Liver (tissue), 8 donors: ENCODE measurements at regions not wholly inside any gene's neighbourhood (a gene's known extent, or its start where the extent isn't known, plus 50 kb on each side); places are given as distances from the start of the nearest gene placed in this dataset.

ENCODE experiments used
- DNase-seq: peaks from one replicate; pipeline ENCODE4 v3.0.0-alpha.2; 2017; ENCODE audit warnings: low spot score
- H3K27ac ChIP-seq, 2 donors: one replicate each; pipeline ENCODE4 v1.7.0; 2013; ENCODE audit warnings: inconsistent platforms in 2 of 2, low read length in 2 of 2, control low read depth in 1 of 2, low read depth in 1 of 2, mild to moderate bottlenecking in 1 of 2
- H3K27me3 ChIP-seq, 4 donors: one replicate each; pipeline versions ENCODE4 v1.6.1 to v1.7.0; 2013; ENCODE audit warnings: low read length in 3 of 4, inconsistent platforms in 1 of 4, mild to moderate bottlenecking in 1 of 4, moderate library complexity in 1 of 4; ENCODE audit not compliant: control insufficient read depth in 4 of 4, insufficient read depth in 4 of 4
- H3K36me3 ChIP-seq, 4 donors: one replicate each; pipeline versions ENCODE4 v1.6.1 to v1.7.0; 2013; ENCODE audit warnings: low read length in 3 of 4, mild to moderate bottlenecking in 3 of 4, low read depth in 1 of 4, moderate library complexity in 1 of 4; ENCODE audit not compliant: control insufficient read depth in 4 of 4, insufficient read depth in 3 of 4
- H3K4me1 ChIP-seq, 4 donors: one replicate each; pipeline versions ENCODE4 v1.6.1 to v1.7.0; 2013; ENCODE audit warnings: low read length in 3 of 4, mild to moderate bottlenecking in 3 of 4, moderate library complexity in 1 of 4; ENCODE audit not compliant: control insufficient read depth in 4 of 4, insufficient read depth in 4 of 4
- H3K4me3 ChIP-seq, 3 donors: one replicate each; pipeline versions ENCODE4 v1.6.1 to v1.7.0; 2013; ENCODE audit warnings: low read length in 3 of 3, control low read depth in 1 of 3, low read depth in 1 of 3, mild to moderate bottlenecking in 1 of 3
- H3K9ac ChIP-seq, 2 donors: one replicate each; pipeline ENCODE4 v1.7.0; 2013; ENCODE audit warnings: low read length in 2 of 2, mild to moderate bottlenecking in 2 of 2, moderate library complexity in 2 of 2, control low read depth in 1 of 2, low read depth in 1 of 2
- H3K9me3 ChIP-seq, 4 donors: one replicate each; pipeline versions ENCODE4 v1.6.1 to v1.7.0; 2013; ENCODE audit warnings: low read length in 3 of 4; ENCODE audit not compliant: control insufficient read depth in 4 of 4
- CTCF ChIP-seq: fragments of 150-350 bp; IDR thresholded peaks from 2 replicates; pipeline ENCODE4 v1.5.1; 2017; ENCODE audit warnings: improper control_type of control experiment, low read depth, low read length; ENCODE audit not compliant: missing input control
- FOXA1 ChIP-seq: IDR thresholded peaks from 2 replicates; pipeline ENCODE4 v1.6.1; 2016; ENCODE audit warnings: antibody characterized with exemption
- FOXA2 ChIP-seq: IDR thresholded peaks from 2 replicates; pipeline ENCODE4 v1.6.1; 2016; ENCODE audit warnings: antibody characterized with exemption
- GABPA ChIP-seq, 2 donors: IDR thresholded peaks in 1 of 2; conservative IDR thresholded peaks in 1 of 2; 2 replicates each; pipeline ENCODE4 v1.6.1; 2016; ENCODE audit warnings: antibody characterized with exemption in 2 of 2, mild to moderate bottlenecking in 1 of 2, moderate library complexity in 1 of 2
- HNF4A ChIP-seq, 2 donors: conservative IDR thresholded peaks; 2 replicates each; pipeline ENCODE4 v1.6.1; 2016; ENCODE audit warnings: antibody characterized with exemption in 2 of 2, mild to moderate bottlenecking in 2 of 2
- HNF4G ChIP-seq: IDR thresholded peaks from 2 replicates; pipeline ENCODE4 v1.6.1; 2016; ENCODE audit warnings: antibody characterized with exemption
- NR2F2 ChIP-seq: IDR thresholded peaks from 2 replicates; pipeline ENCODE4 v1.6.1; 2016; ENCODE audit warnings: antibody characterized with exemption
- RAD21 ChIP-seq, 2 donors: IDR thresholded peaks; 2 replicates each; pipeline ENCODE4 v1.6.1; 2016; ENCODE audit warnings: antibody characterized with exemption in 2 of 2, mild to moderate bottlenecking in 2 of 2
- RXRA ChIP-seq, 2 donors: IDR thresholded peaks; 2 replicates each; pipeline ENCODE4 v1.6.1; 2017 to 2018; ENCODE audit warnings: antibody characterized with exemption in 2 of 2, mild to moderate bottlenecking in 1 of 2
- SP1 ChIP-seq: IDR thresholded peaks from 2 replicates; pipeline ENCODE4 v1.6.1; 2018; ENCODE audit warnings: antibody characterized with exemption, mild to moderate bottlenecking
- TAF1 ChIP-seq: conservative IDR thresholded peaks from 2 replicates; pipeline ENCODE4 v1.6.1; 2016; ENCODE audit warnings: antibody characterized with exemption, mild to moderate bottlenecking
- YY1 ChIP-seq: IDR thresholded peaks from 2 replicates; pipeline ENCODE4 v1.6.1; 2016; ENCODE audit warnings: antibody characterized with exemption, mild to moderate bottlenecking
- WGBS: extraction: QIAGEN DNeasy Blood & Tissue Kit; methylation state at CpG from one replicate; pipeline ENCODE4 v1.1.7; 2013; 5-methylcytosine and 5-hydroxymethylcytosine counted together
- TF ChIP-seq, protein P1 (sequence below): IDR thresholded peaks from 2 replicates; pipeline ENCODE4 v1.6.1; 2016; ENCODE audit warnings: antibody characterized with exemption
- TF ChIP-seq, protein P2 (sequence below): IDR thresholded peaks from 2 replicates; pipeline ENCODE4 v1.6.1; 2016; ENCODE audit warnings: antibody characterized with exemption
- donor health status: healthy.
- donor health status: healthy.
- donor health status: healthy.
- donor health status: healthy.
- donor health status: healthy.

DNA sequence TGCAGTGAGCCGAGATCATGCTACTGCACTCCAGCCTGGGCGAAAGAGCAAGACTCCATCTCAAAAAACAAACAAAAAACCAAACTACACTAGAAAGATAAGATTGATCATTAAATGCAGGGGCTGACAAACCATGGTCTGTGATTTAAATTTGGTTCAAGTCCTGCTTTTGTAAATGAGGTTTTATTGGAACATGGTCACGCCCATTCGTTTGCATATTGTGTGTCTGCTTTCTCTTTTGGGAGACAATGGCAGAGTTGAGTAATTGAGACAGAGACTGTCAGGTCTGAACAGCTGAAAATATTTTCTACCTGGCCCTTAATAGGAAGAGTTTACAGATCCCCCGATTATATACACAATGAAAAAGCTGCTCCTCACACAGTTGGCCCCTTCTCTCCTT lies 235.5 kb upstream of the EEF2KMT start:
- Histone ChIP-seq H3K36me3 (no peaks in the 10 kb centered on the region), H3K27ac (no peak overlapping the region), H3K4me1 (no peaks in the 10 kb centered on the region), H3K9ac (no peak overlapping the region), H3K4me3 (no peak overlapping the region), H3K27me3 (peaks cover 0 to 3% (median 0%) of the 10 kb centered on the region in 4 donors), H3K9me3 (peaks cover 0 to 5% (median 0%) of the 10 kb centered on the region in 4 donors)
- 81% methylated on average over 5 of the region's 5 CpGs for WGBS
- no peak for DNase-seq
- TF ChIP-seq HNF4G (no peak), RAD21 (IDR thresholded peaks at IDR 0.05) (no peak), RXRA (IDR thresholded peaks at IDR 0.05) (no peak), SP1 (no peak), GABPA (IDR thresholded peaks at IDR 0.05 in 1 of 2, conservative IDR thresholded peaks at IDR 0.05 in 1 of 2) (no peak), NR2F2 (no peak), FOXA2 (no peak)
- TF ChIP-seq, protein P1, sequence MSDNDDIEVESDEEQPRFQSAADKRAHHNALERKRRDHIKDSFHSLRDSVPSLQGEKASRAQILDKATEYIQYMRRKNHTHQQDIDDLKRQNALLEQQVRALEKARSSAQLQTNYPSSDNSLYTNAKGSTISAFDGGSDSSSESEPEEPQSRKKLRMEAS, result no peak
- TF ChIP-seq, protein P2, sequence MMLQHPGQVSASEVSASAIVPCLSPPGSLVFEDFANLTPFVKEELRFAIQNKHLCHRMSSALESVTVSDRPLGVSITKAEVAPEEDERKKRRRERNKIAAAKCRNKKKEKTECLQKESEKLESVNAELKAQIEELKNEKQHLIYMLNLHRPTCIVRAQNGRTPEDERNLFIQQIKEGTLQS, result no peak

DNA sequence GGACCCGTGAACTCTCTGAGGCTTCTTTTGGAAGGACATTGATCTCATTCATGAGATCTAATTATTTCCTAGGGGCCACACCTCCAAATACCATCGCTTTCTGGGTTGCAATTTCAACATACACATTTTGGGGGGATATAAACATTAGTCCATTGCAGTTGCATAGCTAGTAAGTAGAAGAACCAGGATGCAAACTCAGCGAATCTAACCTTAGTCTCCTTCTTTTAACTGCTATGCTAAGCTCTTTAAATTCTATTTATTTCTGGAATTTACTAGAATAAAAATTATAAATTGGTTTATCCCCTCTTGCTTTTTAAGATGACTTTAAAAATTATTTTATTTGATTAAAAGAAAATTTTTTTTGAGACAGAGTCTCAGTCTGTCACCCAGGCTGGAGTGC lies 232.5 kb upstream of the EEF2KMT start:
- Histone ChIP-seq H3K27me3 (no peaks in the 10 kb centered on the region), H3K27ac (no peak overlapping the region), H3K4me1 (no peaks in the 10 kb centered on the region), H3K4me3 (no peak overlapping the region), H3K9me3 (peaks cover 0 to 5% (median 2%) of the 10 kb centered on the region in 4 donors), H3K9ac (no peak overlapping the region), H3K36me3 (no peaks in the 10 kb centered on the region)
- WGBS, result 75% methylated on average over 3 of the region's 3 CpGs
- DNase-seq, result no peak
- TF ChIP-seq TAF1 (no peak), SP1 (no peak), FOXA1 (no peak), GABPA (IDR thresholded peaks at IDR 0.05 in 1 of 2, conservative IDR thresholded peaks at IDR 0.05 in 1 of 2) (no peak)

- Histone ChIP-seq H3K9me3 (peaks cover 0 to 6% (median 2%) of the 10 kb centered on the region in 4 donors), H3K4me1 (no peaks in the 10 kb centered on the region), H3K36me3 (no peaks in the 10 kb centered on the region), H3K9ac (no peak overlapping the region), H3K27me3 (no peaks in the 10 kb centered on the region), H3K4me3 (no peak overlapping the region), H3K27ac (no peak overlapping the region)
- no peak for TF ChIP-seq HNF4A (conservative IDR thresholded peaks at IDR 0.05)
- TF ChIP-seq GABPA (IDR thresholded peaks at IDR 0.05 in 1 of 2, conservative IDR thresholded peaks at IDR 0.05 in 1 of 2), result no peak
- TF ChIP-seq, protein P2, result no peak
- no peak for TF ChIP-seq CTCF
- no peak for TF ChIP-seq TAF1
- TF ChIP-seq NR2F2, result no peak
- TF ChIP-seq YY1, result no peak
- WGBS, result 64% methylated on average over 5 of the region's 5 CpGs
- DNase-seq, result no peak
Measured at GRCh38 chr16:5328546-5328945, 231.0 kb upstream of the EEF2KMT start.
